ENCODE measurements at regions not wholly inside any gene's neighbourhood (a gene's known extent, or its start where the extent isn't known, plus 50 kb on each side); places are given as distances from the start of the nearest gene placed in this dataset.

DNA sequence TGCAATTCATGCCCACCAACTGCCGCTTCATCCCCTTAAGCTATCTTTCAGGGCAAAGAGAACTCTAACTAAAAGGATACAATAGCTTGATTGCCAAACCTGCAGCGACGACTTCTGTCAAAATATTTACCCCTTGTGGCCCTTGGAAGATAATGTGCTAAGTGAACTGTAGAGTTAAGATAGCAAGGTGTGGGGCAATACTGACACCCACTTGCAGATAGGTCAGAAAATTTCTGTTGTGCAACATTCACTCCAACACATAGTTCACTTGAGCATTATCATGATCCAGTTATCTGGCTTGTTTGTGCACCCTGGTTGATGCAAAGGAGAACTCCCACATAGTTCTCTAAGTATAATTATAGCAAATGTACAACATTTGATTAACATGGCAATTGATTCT lies 55.6 kb downstream of the RHOXF2B start:
- Histone ChIP-seq H3K4me2 (ENCODE audit: low read depth, low read length, poor library complexity, severe bottlenecking) (no peak overlapping the region), H2AFZ (ENCODE audit: low read length) (no peak overlapping the region)
- DNase-seq, result no peak

DNA sequence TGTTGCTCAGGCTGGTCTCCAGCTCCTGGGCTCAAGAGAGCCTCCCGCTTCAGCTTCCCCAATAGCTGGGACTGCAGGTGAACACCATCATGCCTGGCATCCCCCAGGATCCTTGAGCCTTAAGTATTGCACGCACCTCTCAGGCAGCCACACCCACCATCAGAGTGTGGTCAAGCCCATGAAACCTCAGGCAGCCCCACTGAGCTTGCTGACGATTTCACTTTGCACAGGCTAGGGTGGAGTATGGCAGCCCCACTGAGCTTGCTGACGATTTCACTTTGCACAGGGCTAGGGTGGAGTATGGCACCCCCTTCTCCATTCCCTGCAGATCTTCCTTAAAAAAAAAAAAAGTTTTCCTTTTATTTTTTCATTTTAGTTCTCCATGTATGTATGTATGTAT lies 57.2 kb downstream of the RHOXF2B start:
- no peaks in the 10 kb centered on the region for H3K9me2 ChIP-seq (replicated peaks; ENCODE audit: insufficient read depth, low read length)
- no peaks in the 10 kb centered on the region for H3K79me2 ChIP-seq (ENCODE audit: low read length)
- no peaks in the 10 kb centered on the region for H3K36me3 ChIP-seq (ENCODE audit: insufficient read depth, low read length)
- H4K20me1 ChIP-seq (ENCODE audit: insufficient read depth, low read depth, low read length), result no peaks in the 10 kb centered on the region
- H3K9me3 ChIP-seq (ENCODE audit: low read length), result no peaks in the 10 kb centered on the region
- no peak overlapping the region for H3K27ac ChIP-seq (ENCODE audit: low read length)
- no peaks in the 10 kb centered on the region for H3K4me1 ChIP-seq (ENCODE audit: low read length)
- H3K4me3 ChIP-seq (ENCODE audit: low read length), result no peak overlapping the region
- H2AFZ ChIP-seq (ENCODE audit: low read length), result no peak overlapping the region
- DNase-seq, result no peak
- no peak overlapping the region for H3K4me2 ChIP-seq (ENCODE audit: low read depth, low read length, poor library complexity, severe bottlenecking)
- no peak overlapping the region for H3K9ac ChIP-seq (ENCODE audit: low read length)
- no peaks in the 10 kb centered on the region for H3K27me3 ChIP-seq (ENCODE audit: low read length)

More for the DNA sequence above, 55.6 kb downstream of the RHOXF2B start:
- Histone ChIP-seq H3K9me3 (ENCODE audit: low read length) (no peaks in the 10 kb centered on the region), H3K36me3 (ENCODE audit: insufficient read depth, low read length) (no peaks in the 10 kb centered on the region), H3K27me3 (ENCODE audit: low read length) (no peaks in the 10 kb centered on the region), H3K4me1 (ENCODE audit: low read length) (no peaks in the 10 kb centered on the region), H3K4me3 (ENCODE audit: low read length) (no peak overlapping the region), H3K9ac (ENCODE audit: low read length) (no peak overlapping the region), H3K27ac (ENCODE audit: low read length) (no peak overlapping the region), H3K79me2 (ENCODE audit: low read length) (no peaks in the 10 kb centered on the region), H4K20me1 (ENCODE audit: insufficient read depth, low read depth, low read length) (no peaks in the 10 kb centered on the region), H3K9me2 (replicated peaks; ENCODE audit: insufficient read depth, low read length) (no peaks in the 10 kb centered on the region)

DNA sequence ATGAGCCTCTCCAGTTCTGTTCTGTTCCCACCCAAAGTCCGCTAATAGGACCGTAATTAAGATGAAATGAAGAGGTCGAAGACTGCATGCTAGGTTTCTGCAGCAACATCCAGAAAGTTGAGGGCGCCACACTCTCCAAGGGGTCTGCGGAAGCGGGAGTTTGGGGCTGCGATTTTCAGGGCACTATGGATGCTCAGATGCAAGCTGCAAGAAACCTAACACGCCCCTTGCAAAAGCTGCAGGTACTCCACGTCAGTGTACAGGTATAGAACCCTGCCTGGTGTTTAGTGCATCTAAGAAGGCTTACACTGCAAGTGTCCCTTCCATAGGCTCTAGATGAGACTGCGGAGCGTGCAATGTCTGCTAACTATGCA lies 61.4 kb downstream of the RHOXF2B start:
- H3K4me2 ChIP-seq (ENCODE audit: low read depth, low read length, poor library complexity, severe bottlenecking), result no peak overlapping the region
- no peaks in the 10 kb centered on the region for H3K9me2 ChIP-seq (replicated peaks; ENCODE audit: insufficient read depth, low read length)
- no peaks in the 10 kb centered on the region for H3K4me1 ChIP-seq (ENCODE audit: low read length)
- H3K27me3 ChIP-seq (ENCODE audit: low read length), result no peaks in the 10 kb centered on the region
- H3K9ac ChIP-seq (ENCODE audit: low read length), result no peak overlapping the region
- H3K36me3 ChIP-seq (ENCODE audit: insufficient read depth, low read length), result no peaks in the 10 kb centered on the region
- no peak overlapping the region for H3K27ac ChIP-seq (ENCODE audit: low read length)
- H2AFZ ChIP-seq (ENCODE audit: low read length), result no peak overlapping the region
- no peaks in the 10 kb centered on the region for H3K9me3 ChIP-seq (ENCODE audit: low read length)
- no peak overlapping the region for H3K4me3 ChIP-seq (ENCODE audit: low read length)
- DNase-seq, result no peak
- no peaks in the 10 kb centered on the region for H4K20me1 ChIP-seq (ENCODE audit: insufficient read depth, low read depth, low read length)
- no peaks in the 10 kb centered on the region for H3K79me2 ChIP-seq (ENCODE audit: low read length)

DNA sequence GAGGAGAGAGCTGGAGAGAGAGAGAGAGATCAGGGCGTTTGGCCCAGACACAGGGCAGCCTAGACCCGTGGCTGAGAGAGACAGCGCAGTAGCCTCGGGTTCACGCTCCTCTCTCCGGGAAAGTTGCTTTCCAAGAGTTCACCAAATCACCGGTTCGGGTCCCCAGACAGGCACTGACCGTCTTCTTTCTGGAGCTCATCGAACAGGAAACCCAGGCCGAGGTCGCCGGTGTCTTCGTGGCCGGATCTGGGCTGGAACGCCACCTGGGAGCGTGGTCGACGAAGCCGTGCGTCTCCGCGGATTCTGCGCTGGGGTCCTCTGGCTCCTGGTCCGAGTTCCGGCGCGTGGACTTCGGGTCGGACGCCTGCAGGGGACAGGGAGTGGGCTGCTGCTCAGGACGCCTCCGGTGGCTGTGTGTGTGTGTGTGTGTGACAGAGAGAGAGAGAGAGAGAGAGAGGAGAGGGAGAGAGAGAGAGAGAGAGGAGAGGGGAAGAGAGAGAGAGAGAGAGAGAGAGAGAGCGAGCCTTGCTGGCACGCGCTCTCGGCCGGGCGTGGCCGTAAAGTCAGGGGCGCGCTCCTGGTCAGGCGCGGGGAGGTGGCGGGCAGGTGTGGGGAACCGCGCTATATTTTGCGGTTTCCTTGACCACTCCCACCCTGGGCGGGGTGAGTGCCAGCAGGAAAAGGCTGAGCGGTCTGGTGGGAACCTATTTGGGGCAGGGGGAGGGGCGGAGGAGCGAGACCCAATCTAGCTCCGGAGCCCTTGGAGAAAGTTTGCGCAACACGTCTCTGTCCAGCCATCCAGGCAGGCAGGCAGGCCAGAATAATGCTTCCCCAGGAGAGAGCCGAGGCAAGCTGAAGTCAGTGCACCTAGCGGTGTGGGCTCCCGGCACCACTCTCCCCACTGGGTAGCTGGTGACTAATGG lies 62.1 kb downstream of the RHOXF2B start:
- Histone ChIP-seq H3K4me3 (ENCODE audit: low read length) (no peak overlapping the region), H3K4me2 (ENCODE audit: low read depth, low read length, poor library complexity, severe bottlenecking) (no peak overlapping the region)

DNA sequence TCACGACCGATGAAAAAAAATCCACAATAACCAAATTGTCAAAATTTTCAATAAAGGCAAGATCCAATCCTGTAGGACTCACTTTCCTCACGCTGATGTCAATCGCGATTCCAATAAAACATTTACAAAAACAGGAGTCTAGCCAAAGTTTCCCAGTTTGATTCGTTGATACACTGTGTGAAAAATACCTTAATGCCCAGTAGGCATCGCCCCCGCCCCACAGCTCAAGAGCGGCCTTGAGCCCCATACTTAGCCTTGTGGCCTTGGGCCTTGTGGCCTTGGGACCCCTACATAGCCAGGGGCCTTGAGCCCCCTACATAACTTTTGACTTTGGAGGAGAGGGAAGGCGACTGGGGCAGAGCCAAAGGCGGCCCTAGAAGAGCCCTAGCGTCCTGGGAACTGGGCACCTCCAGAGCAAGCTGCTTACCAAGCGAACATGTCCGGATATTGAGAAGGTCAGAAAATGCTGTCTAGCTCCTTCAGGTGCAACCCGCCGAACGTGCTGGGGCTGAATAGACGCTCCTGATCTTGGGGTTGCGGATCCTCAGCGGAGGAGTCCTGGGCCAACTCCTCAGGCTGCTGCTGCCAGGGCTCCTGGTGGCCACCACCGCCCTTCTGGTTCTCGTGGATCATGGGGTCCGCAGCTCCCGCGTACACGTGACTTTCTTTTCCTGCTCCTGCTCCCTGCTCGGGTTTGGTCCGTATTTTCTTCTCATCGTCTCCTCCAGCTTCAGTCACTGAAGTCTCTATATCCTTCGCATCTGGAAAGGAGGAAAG lies 62.9 kb downstream of the RHOXF2B start:
- H3K9me2 ChIP-seq (replicated peaks; ENCODE audit: insufficient read depth, low read length), result no peaks in the 10 kb centered on the region
- H3K27me3 ChIP-seq (ENCODE audit: low read length), result no peaks in the 10 kb centered on the region
- H3K4me1 ChIP-seq (ENCODE audit: low read length), result no peaks in the 10 kb centered on the region
- H3K4me2 ChIP-seq (ENCODE audit: low read depth, low read length, poor library complexity, severe bottlenecking), result no peak overlapping the region
- no peak for DNase-seq
- no peak overlapping the region for H3K4me3 ChIP-seq (ENCODE audit: low read length)
- no peak overlapping the region for H3K9ac ChIP-seq (ENCODE audit: low read length)
- H3K9me3 ChIP-seq (ENCODE audit: low read length), result no peaks in the 10 kb centered on the region
- H3K36me3 ChIP-seq (ENCODE audit: insufficient read depth, low read length), result no peaks in the 10 kb centered on the region
- H4K20me1 ChIP-seq (ENCODE audit: insufficient read depth, low read depth, low read length), result no peaks in the 10 kb centered on the region
- no peak overlapping the region for H2AFZ ChIP-seq (ENCODE audit: low read length)
- H3K79me2 ChIP-seq (ENCODE audit: low read length), result no peaks in the 10 kb centered on the region
- no peak overlapping the region for H3K27ac ChIP-seq (ENCODE audit: low read length)

More for the DNA sequence above, 62.1 kb downstream of the RHOXF2B start:
- H3K9ac ChIP-seq (ENCODE audit: low read length), result no peak overlapping the region
- H3K9me2 ChIP-seq (replicated peaks; ENCODE audit: insufficient read depth, low read length), result no peaks in the 10 kb centered on the region
- no peaks in the 10 kb centered on the region for H3K27me3 ChIP-seq (ENCODE audit: low read length)
- H2AFZ ChIP-seq (ENCODE audit: low read length), result no peak overlapping the region
- H3K9me3 ChIP-seq (ENCODE audit: low read length), result no peaks in the 10 kb centered on the region
- no peaks in the 10 kb centered on the region for H3K4me1 ChIP-seq (ENCODE audit: low read length)
- H3K79me2 ChIP-seq (ENCODE audit: low read length), result no peaks in the 10 kb centered on the region
- no peak for DNase-seq
- H3K36me3 ChIP-seq (ENCODE audit: insufficient read depth, low read length), result no peaks in the 10 kb centered on the region
- no peaks in the 10 kb centered on the region for H4K20me1 ChIP-seq (ENCODE audit: insufficient read depth, low read depth, low read length)
- H3K27ac ChIP-seq (ENCODE audit: low read length), result no peak overlapping the region

DNA sequence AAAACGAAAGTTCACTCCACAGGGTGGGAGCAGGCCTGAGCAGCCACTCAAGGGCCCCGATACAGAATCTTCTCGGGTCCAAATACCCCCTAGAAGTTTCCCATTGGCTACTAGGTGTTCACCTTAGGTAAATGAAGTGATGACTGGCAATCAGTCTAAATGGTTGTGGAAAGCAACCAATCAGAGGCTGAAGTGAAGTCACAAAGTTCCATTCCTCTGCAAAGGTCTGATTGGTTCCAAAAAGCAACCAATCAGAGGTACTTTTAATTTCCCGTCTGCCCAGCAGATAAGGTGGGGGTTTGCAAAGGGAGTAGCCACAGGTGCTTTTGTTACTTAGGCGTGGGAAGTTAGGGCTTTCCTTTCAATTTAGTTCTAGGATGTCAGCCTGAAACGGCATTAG lies 58.2 kb upstream of the NKAP start:
- Histone ChIP-seq H3K36me3 (ENCODE audit: insufficient read depth, low read length) (no peaks in the 10 kb centered on the region), H3K27ac (ENCODE audit: low read length) (no peak overlapping the region), H3K9me2 (replicated peaks; ENCODE audit: insufficient read depth, low read length) (no peaks in the 10 kb centered on the region), H2AFZ (ENCODE audit: low read length) (no peak overlapping the region), H4K20me1 (ENCODE audit: insufficient read depth, low read depth, low read length) (no peaks in the 10 kb centered on the region), H3K79me2 (ENCODE audit: low read length) (no peaks in the 10 kb centered on the region), H3K9ac (ENCODE audit: low read length) (no peak overlapping the region), H3K4me1 (ENCODE audit: low read length) (peaks cover 11% of the 10 kb centered on the region), H3K4me2 (ENCODE audit: low read depth, low read length, poor library complexity, severe bottlenecking) (no peak overlapping the region), H3K9me3 (ENCODE audit: low read length) (no peaks in the 10 kb centered on the region), H3K27me3 (ENCODE audit: low read length) (no peaks in the 10 kb centered on the region), H3K4me3 (ENCODE audit: low read length) (no peak overlapping the region)
- no peak for DNase-seq

DNA sequence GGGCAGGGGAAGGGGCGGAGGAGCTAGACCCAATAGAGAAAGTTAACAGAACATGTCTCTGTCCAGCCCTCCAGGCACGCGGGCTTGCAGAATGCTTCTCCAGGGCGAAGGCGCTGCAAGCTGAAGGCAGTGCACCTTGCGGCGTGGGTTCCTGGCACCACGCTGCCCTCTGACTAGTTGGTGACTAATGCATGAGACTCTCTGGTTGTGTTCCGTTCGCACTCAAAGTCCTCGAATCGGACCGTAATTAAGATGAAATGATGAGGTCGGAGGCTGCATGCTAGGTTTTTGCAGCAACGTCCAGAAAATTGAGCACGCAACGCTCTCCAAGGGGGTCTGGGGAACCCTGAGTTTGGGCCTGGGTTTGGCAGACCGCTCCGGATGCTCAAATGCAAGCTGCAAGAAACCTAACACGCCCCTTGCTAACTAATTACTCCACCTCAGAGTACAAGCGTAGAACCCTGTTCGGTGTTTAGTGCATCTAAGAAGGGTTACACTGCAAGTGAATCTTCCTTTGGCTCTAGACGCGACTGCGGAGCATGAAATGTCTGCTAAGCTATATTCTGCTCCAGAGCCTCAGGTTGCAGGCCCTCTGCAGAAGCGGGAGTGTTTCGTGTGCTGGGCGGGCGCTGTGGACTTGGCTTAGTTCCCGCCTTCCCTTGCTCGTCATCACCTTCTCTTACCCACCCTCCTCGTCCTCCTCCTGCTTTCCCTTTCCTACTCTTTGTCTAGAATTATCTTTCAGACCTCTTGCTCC lies 57.1 kb upstream of the NKAP start:
- H3K4me3 ChIP-seq (ENCODE audit: low read length), result no peak overlapping the region

More for the DNA sequence above, 57.1 kb upstream of the NKAP start:
- Histone ChIP-seq H3K79me2 (ENCODE audit: low read length) (no peaks in the 10 kb centered on the region), H2AFZ (ENCODE audit: low read length) (no peak overlapping the region), H3K27me3 (ENCODE audit: low read length) (no peaks in the 10 kb centered on the region), H3K27ac (ENCODE audit: low read length) (no peak overlapping the region), H3K4me2 (ENCODE audit: low read depth, low read length, poor library complexity, severe bottlenecking) (no peak overlapping the region), H3K9me2 (replicated peaks; ENCODE audit: insufficient read depth, low read length) (no peaks in the 10 kb centered on the region), H3K9ac (ENCODE audit: low read length) (no peak overlapping the region), H4K20me1 (ENCODE audit: insufficient read depth, low read depth, low read length) (no peaks in the 10 kb centered on the region), H3K9me3 (ENCODE audit: low read length) (no peaks in the 10 kb centered on the region), H3K36me3 (ENCODE audit: insufficient read depth, low read length) (no peaks in the 10 kb centered on the region), H3K4me1 (ENCODE audit: low read length) (peaks cover 11% of the 10 kb centered on the region)
- DNase-seq, result no peak
